ENCODE measurements at regions not wholly inside any gene's neighbourhood (a gene's known extent, or its start where the extent isn't known, plus 50 kb on each side); places are given as distances from the start of the nearest gene placed in this dataset.
"Not testable (repeated sequence)": the region's sequence is repeated elsewhere in the genome, so short reads cannot be mapped to it uniquely, and the experiment has no call there.

GRCh38 chr20:53833333-53834061 lies 236.9 kb downstream of the BCAS1 start:
- no peak for DNase-seq

GRCh38 chr20:53832499-53832898 lies 237.9 kb downstream of the BCAS1 start:
- DNase-seq = no peak

- no peak for DNase-seq
Measured at GRCh38 chr20:53831812-53832211, 238.2 kb upstream of the ZNF217 start.

GRCh38 chr20:53831228-53831627 lies 237.6 kb upstream of the ZNF217 start:
- no peak for DNase-seq

GRCh38 chr20:53829724-53830521 lies 236.3 kb upstream of the ZNF217 start:
- DNase-seq = no peak

- no peak for DNase-seq
Measured at GRCh38 chr20:53829255-53829723, 235.7 kb upstream of the ZNF217 start.

- no peak for DNase-seq
Measured at GRCh38 chr20:53828682-53829254, 235.1 kb upstream of the ZNF217 start.

- DNase-seq = no peak
Measured at GRCh38 chr20:53828088-53828681, 234.5 kb upstream of the ZNF217 start.

- no peak for DNase-seq
Measured at GRCh38 chr20:53827292-53828087, 233.9 kb upstream of the ZNF217 start.

GRCh38 chr20:53826597-53827291 lies 233.1 kb upstream of the ZNF217 start:
- no peak for DNase-seq

GRCh38 chr20:53826090-53826489 lies 232.5 kb upstream of the ZNF217 start:
- no peak for DNase-seq

- no peak for DNase-seq
Measured at GRCh38 chr20:53825282-53825681, 231.6 kb upstream of the ZNF217 start.

GRCh38 chr20:53824779-53825178 lies 231.1 kb upstream of the ZNF217 start:
- no peak for DNase-seq

GRCh38 chr20:53823121-53823764 lies 229.6 kb upstream of the ZNF217 start:
- DNase-seq = no peak

GRCh38 chr20:53822534-53822933 lies 228.9 kb upstream of the ZNF217 start:
- no peak for DNase-seq

GRCh38 chr20:53819973-53820451 lies 226.4 kb upstream of the ZNF217 start:
- no peak for DNase-seq

- no peak for DNase-seq
Measured at GRCh38 chr20:53818457-53819177, 225.0 kb upstream of the ZNF217 start.

- DNase-seq = not testable (repeated sequence)
Measured at GRCh38 chr20:53817513-53817912, 223.9 kb upstream of the ZNF217 start.

GRCh38 chr20:53816872-53817398 lies 223.3 kb upstream of the ZNF217 start:
- no peak for DNase-seq

GRCh38 chr20:53815509-53815908 lies 221.9 kb upstream of the ZNF217 start:
- no peak for DNase-seq

Measured in activated CD4-positive, alpha-beta T cell treated with anti-CD3 and anti-CD28 coated beads for 4 hours (primary cell).